Ectodermal cell (in vitro differentiated cells): ENCODE measurements at regions not wholly inside any gene's neighbourhood (a gene's known extent, or its start where the extent isn't known, plus 50 kb on each side); places are given as distances from the start of the nearest gene placed in this dataset.

Source experiments
- H3K27ac ChIP-seq: 2 replicates; pipeline ENCODE4 v1.7.0; 2013; ENCODE audit warnings: mild to moderate bottlenecking, low read depth, low read length; ENCODE audit not compliant: insufficient read depth, poor library complexity, severe bottlenecking
- H3K27me3 ChIP-seq: 2 replicates; pipeline ENCODE4 v1.7.0; 2013; ENCODE audit warnings: mild to moderate bottlenecking, low read length; ENCODE audit not compliant: insufficient read depth, control insufficient read depth, poor library complexity, severe bottlenecking
- H3K36me3 ChIP-seq: one replicate; pipeline ENCODE4 v1.7.0; 2013; ENCODE audit warnings: low read length; ENCODE audit not compliant: control insufficient read depth, insufficient read depth
- H3K4me1 ChIP-seq: one replicate; pipeline ENCODE4 v1.7.0; 2013; ENCODE audit warnings: low read length; ENCODE audit not compliant: control insufficient read depth, insufficient read depth
- H3K4me3 ChIP-seq: 2 replicates; pipeline ENCODE4 v1.7.0; 2013; ENCODE audit warnings: low read depth, low read length, control low read depth; ENCODE audit not compliant: insufficient read depth
- H3K9me3 ChIP-seq: 2 replicates; pipeline ENCODE4 v1.7.0; 2013; ENCODE audit warnings: mild to moderate bottlenecking, low read length, moderate library complexity; ENCODE audit not compliant: control insufficient read depth
- WGBS, 2 experiments: methylation state at CpG; one replicate each; pipeline ENCODE4 v1.1.7; 2013; ENCODE audit warnings: missing lambda C conversion rate in 2 of 2; 5-methylcytosine and 5-hydroxymethylcytosine counted together

- Histone ChIP-seq H3K9me3 (no peaks in the 10 kb centered on the region), H3K4me1 (no peaks in the 10 kb centered on the region), H3K36me3 (no peaks in the 10 kb centered on the region), H3K4me3 (no peak overlapping the region), H3K27ac (no peak overlapping the region), H3K27me3 (no peaks in the 10 kb centered on the region)
These were observed 131.4 kb upstream of the CTSO start for GRCh38 chr4:156085100-156085499.

DNA sequence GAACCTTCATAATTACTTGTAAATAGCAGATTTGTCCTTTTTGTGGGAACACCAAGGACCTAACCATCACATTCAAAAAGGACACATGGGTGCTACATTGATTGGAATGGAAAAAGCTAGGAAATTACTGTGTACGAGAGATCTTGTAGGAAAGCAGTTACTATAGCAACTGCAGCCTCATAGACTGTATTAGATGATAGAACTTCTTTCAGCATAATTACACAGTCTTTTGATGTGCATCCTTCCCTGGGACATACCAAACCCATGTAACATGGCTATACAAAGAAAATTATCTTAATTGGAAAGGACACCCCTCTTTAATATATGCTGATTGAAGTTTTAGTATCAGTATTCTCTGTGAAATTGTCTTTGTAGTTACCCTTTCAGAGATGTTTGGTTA, 130.7 kb upstream of the CTSO start:
- WGBS, 2 experiments = 100% methylated on average over 1 of the region's 1 CpG
- Histone ChIP-seq H3K4me3 (no peak overlapping the region), H3K36me3 (no peaks in the 10 kb centered on the region), H3K27me3 (no peaks in the 10 kb centered on the region), H3K9me3 (no peaks in the 10 kb centered on the region), H3K27ac (no peak overlapping the region), H3K4me1 (no peaks in the 10 kb centered on the region)

GRCh38 chr4:156073976-156074375, 120.3 kb upstream of the CTSO start:
- Histone ChIP-seq H3K9me3 (peaks cover 6% of the 10 kb centered on the region), H3K27me3 (no peaks in the 10 kb centered on the region), H3K36me3 (no peaks in the 10 kb centered on the region), H3K27ac (no peak overlapping the region), H3K4me3 (no peak overlapping the region), H3K4me1 (no peaks in the 10 kb centered on the region)
- WGBS, 2 experiments = 100% methylated on average over 1 to 2 of the region's 2 CpGs

GRCh38 chr4:156060661-156061060, 107.0 kb upstream of the CTSO start:
- Histone ChIP-seq H3K9me3 (no peaks in the 10 kb centered on the region), H3K36me3 (no peaks in the 10 kb centered on the region), H3K4me1 (no peaks in the 10 kb centered on the region), H3K27ac (no peak overlapping the region), H3K4me3 (no peak overlapping the region), H3K27me3 (no peaks in the 10 kb centered on the region)
- 85 to 100% methylated on average over 3 of the region's 3 CpGs for WGBS, 2 experiments

DNA sequence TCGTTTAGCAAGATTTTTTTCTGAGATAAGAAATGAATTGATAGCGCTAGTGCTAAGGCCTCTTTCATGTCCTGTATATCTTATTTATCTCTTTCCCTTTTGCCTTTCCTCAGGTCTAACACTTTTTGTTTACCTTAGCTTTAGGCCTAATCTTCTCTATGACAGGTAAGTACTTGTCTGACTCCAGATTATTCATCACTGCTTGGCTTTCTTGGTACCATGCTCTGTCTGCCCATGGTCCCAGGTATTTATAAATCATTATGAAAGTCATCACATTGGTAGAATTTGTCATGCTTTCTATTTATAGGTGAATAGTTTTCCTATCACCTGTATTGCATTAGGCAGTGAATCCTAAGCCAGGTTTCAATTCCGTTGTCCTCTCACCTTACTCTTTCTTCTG, 99.5 kb upstream of the CTSO start:
- H3K36me3 ChIP-seq = no peaks in the 10 kb centered on the region
- no peak overlapping the region for H3K4me3 ChIP-seq
- no peaks in the 10 kb centered on the region for H3K4me1 ChIP-seq
- H3K27ac ChIP-seq = no peak overlapping the region
- WGBS, 2 experiments = 61 to 67% methylated on average over 3 of the region's 3 CpGs
- H3K27me3 ChIP-seq = no peaks in the 10 kb centered on the region
- no peaks in the 10 kb centered on the region for H3K9me3 ChIP-seq

DNA sequence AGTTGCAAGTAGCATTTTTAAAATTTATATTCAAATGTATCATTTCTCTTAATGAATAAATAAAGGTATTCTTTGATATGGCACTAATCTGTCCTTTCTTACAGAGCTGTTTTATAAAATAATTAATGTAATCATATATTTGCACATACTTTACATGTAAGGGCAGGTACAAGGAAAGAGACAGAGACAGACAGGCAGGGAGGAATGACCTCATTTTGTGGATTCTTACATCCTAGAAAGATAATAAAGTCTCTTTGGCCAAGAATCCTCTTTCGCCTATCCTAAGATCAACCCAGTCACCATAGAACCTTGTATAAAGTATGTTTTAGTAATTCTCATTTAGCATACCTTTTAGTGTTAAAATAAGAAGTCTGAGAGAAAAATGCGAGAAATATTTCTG, 98.5 kb upstream of the CTSO start:
- H3K27me3 ChIP-seq = no peaks in the 10 kb centered on the region

GRCh38 chr4:156038772-156039171, 85.1 kb upstream of the CTSO start:
- no peaks in the 10 kb centered on the region for H3K36me3 ChIP-seq
- 93% methylated on average over 4 of the region's 4 CpGs for WGBS, 2 experiments
- H3K4me3 ChIP-seq = no peak overlapping the region

More for the DNA sequence above, 98.5 kb upstream of the CTSO start:
- Histone ChIP-seq H3K4me1 (no peaks in the 10 kb centered on the region), H3K4me3 (no peak overlapping the region), H3K27ac (no peak overlapping the region), H3K9me3 (no peaks in the 10 kb centered on the region), H3K36me3 (no peaks in the 10 kb centered on the region)
- 92% methylated on average over 2 of the region's 2 CpGs; no CpG with 5 or more reads in 1 of the 2 experiments for WGBS, 2 experiments

GRCh38 chr4:156036496-156036895, 82.8 kb upstream of the CTSO start:
- Histone ChIP-seq H3K27ac (no peak overlapping the region), H3K36me3 (no peaks in the 10 kb centered on the region), H3K9me3 (no peaks in the 10 kb centered on the region), H3K4me1 (no peaks in the 10 kb centered on the region), H3K4me3 (no peak overlapping the region), H3K27me3 (no peaks in the 10 kb centered on the region)
- WGBS, 2 experiments = 100% methylated on average over 1 of the region's 1 CpG

More at GRCh38 chr4:156038772-156039171, 85.1 kb upstream of the CTSO start:
- Histone ChIP-seq H3K27me3 (no peaks in the 10 kb centered on the region), H3K27ac (no peak overlapping the region), H3K9me3 (no peaks in the 10 kb centered on the region), H3K4me1 (no peaks in the 10 kb centered on the region)

DNA sequence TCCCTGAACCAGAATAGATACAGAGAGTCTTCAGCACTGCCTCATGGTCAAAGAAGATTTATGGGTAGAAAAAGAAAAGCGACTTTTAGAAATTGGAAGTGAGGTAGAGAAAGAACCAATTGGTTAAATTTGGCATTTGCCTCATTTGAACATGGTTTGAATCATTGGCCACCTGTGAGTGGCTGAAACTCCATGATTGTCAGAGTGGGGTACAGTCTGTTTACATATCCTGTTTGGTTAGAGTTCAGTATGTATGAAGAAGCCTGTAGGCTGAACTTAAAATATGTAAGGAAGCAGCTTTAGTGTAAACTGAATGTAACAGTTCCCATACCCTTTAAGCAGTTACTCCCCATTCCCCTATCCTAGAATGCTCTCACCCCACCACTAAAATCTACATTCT, 76.0 kb upstream of the CTSO start:
- Histone ChIP-seq H3K27me3 (no peaks in the 10 kb centered on the region), H3K9me3 (no peaks in the 10 kb centered on the region), H3K4me3 (no peak overlapping the region), H3K36me3 (no peaks in the 10 kb centered on the region), H3K4me1 (no peaks in the 10 kb centered on the region), H3K27ac (no peak overlapping the region)
- 93 to 95% methylated on average over 1 of the region's 1 CpG for WGBS, 2 experiments

- H3K4me3 ChIP-seq = no peak overlapping the region
- no peaks in the 10 kb centered on the region for H3K4me1 ChIP-seq
- H3K27ac ChIP-seq = no peak overlapping the region
- no peaks in the 10 kb centered on the region for H3K27me3 ChIP-seq
- H3K9me3 ChIP-seq = no peaks in the 10 kb centered on the region
- 95% methylated on average over 6 of the region's 6 CpGs for WGBS, 2 experiments
- H3K36me3 ChIP-seq = no peaks in the 10 kb centered on the region
These were observed 67.6 kb upstream of the CTSO start for GRCh38 chr4:156021298-156021697.

DNA sequence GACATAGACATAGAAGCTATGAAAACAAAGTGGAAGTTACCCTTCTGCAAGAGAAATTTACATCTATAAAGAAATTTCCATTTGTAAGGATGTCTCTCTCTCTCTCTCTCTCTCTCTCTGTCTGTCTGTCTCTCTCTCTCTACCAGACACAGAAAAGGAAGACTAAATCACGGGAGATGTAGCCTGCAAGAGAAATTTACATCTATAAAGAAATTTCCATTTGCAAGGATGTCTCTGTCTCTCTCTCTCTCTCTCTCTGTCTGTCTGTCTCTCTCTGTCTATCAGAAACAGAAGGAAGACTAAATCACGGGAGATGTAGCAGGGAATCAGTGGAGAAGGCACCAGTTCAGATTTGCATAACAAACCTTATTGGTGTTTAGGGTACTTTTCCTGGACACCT, 65.6 kb upstream of the CTSO start:
- no peaks in the 10 kb centered on the region for H3K4me1 ChIP-seq
- H3K27ac ChIP-seq = no peak overlapping the region
- 14 to 28% methylated on average over 1 to 2 of the region's 2 CpGs for WGBS, 2 experiments
- H3K27me3 ChIP-seq = no peaks in the 10 kb centered on the region
- H3K36me3 ChIP-seq = no peaks in the 10 kb centered on the region
- H3K9me3 ChIP-seq = no peaks in the 10 kb centered on the region
- H3K4me3 ChIP-seq = no peak overlapping the region
